IMR-90 (cell line): ENCODE measurements at regions not wholly inside any gene's neighbourhood (a gene's known extent, or its start where the extent isn't known, plus 50 kb on each side); places are given as distances from the start of the nearest gene placed in this dataset.

ENCODE experiments used
- ATAC-seq: fragments of 200-7000 bp; cut with Tn5 transposase; 2 replicates; pipeline ENCODE4 v1.9.1; 2020; ENCODE audit warnings: low read depth, mild to moderate bottlenecking, moderate library complexity
- BruUV-seq: library from RNA; stranded (reverse); fragments of 400-500 nt; replicated peaks from 2 replicates; lab custom pipeline; 2021; lab: Mats Ljungman, UMichigan
- CTCF ChIA-PET: fragments of 300-600 bp; formaldehyde crosslinking; extraction: SDS; loops from one replicate; lab custom pipeline; 2021; ENCODE audit warnings: antibody characterized with exemption; lab: Yijun Ruan, JAX
- POLR2A ChIA-PET: fragments of 300-600 bp; sonication (Branson Sonifier 250); formaldehyde crosslinking; loops from one replicate; lab custom pipeline; 2022; ENCODE audit warnings: antibody characterized with exemption; ENCODE audit not compliant: unreplicated experiment; lab: Charles Lee
- DNase-seq: peaks from one replicate; pipeline ENCODE4 v3.0.0; 2013
- H2AFZ ChIP-seq: replicated peaks from 2 replicates; pipeline ENCODE3; 2013; ENCODE audit warnings: low read length, mild to moderate bottlenecking; ENCODE audit not compliant: poor library complexity
- H2AK5ac ChIP-seq: 2 replicates; pipeline ENCODE4 v1.6.1; 2013; ENCODE audit warnings: low read depth, low read length, inconsistent platforms
- H2AK9ac ChIP-seq: replicated peaks from 2 replicates; pipeline ENCODE3; 2013; ENCODE audit warnings: mild to moderate bottlenecking, low read depth, low read length, moderate library complexity; ENCODE audit not compliant: poor library complexity
- H2BK120ac ChIP-seq: 2 replicates; pipeline ENCODE4 v1.6.1; 2013; ENCODE audit warnings: low read depth, low read length, inconsistent platforms
- H2BK15ac ChIP-seq: 3 replicates; pipeline ENCODE4 v1.6.1; 2013; ENCODE audit warnings: low read depth, low read length, inconsistent platforms
- H2BK20ac ChIP-seq: 2 replicates; pipeline ENCODE4 v1.6.1; 2013; ENCODE audit warnings: low read depth, mild to moderate bottlenecking, inconsistent platforms, low read length, moderate library complexity
- H2BK5ac ChIP-seq: 2 replicates; pipeline ENCODE4 v1.6.1; 2013; ENCODE audit warnings: mild to moderate bottlenecking, low read depth, low read length, inconsistent platforms; ENCODE audit not compliant: poor library complexity, severe bottlenecking
- H3K14ac ChIP-seq: replicated peaks from 2 replicates; pipeline ENCODE4 v1.6.1; 2013; ENCODE audit warnings: low read depth, low read length, inconsistent platforms
- H3K18ac ChIP-seq: 2 replicates; pipeline ENCODE4 v1.6.1; 2013; ENCODE audit warnings: low read depth, low read length, control low read depth
- H3K23ac ChIP-seq: 2 replicates; pipeline ENCODE4 v1.6.1; 2013; ENCODE audit warnings: low read depth, low read length, inconsistent platforms
- H3K27ac ChIP-seq: 2 replicates; pipeline ENCODE4 v1.5.1; 2013; ENCODE audit warnings: mild to moderate bottlenecking, control low read depth, low read length; ENCODE audit not compliant: insufficient read depth
- H3K27me3 ChIP-seq: 2 replicates; pipeline ENCODE4 v1.6.1; 2013; ENCODE audit warnings: low read length; ENCODE audit not compliant: control insufficient read depth, insufficient read depth
- H3K36me3 ChIP-seq: 2 replicates; pipeline ENCODE4 v1.6.1; 2013; ENCODE audit warnings: low read length, mixed read lengths; ENCODE audit not compliant: control insufficient read depth, insufficient read depth
- H3K4ac ChIP-seq: 2 replicates; pipeline ENCODE4 v1.6.1; 2013; ENCODE audit warnings: low read depth, low read length, inconsistent platforms
- H3K4me1 ChIP-seq: 2 replicates; pipeline ENCODE4 v1.6.1; 2013; ENCODE audit warnings: low read length, mixed read lengths; ENCODE audit not compliant: control insufficient read depth, insufficient read depth
- H3K4me2 ChIP-seq: 2 replicates; pipeline ENCODE4 v1.6.1; 2013; ENCODE audit warnings: low read depth, mild to moderate bottlenecking, control low read depth, low read length, moderate library complexity
- H3K4me3 ChIP-seq: 2 replicates; pipeline ENCODE4 v1.5.1; 2013; ENCODE audit warnings: low read depth, mild to moderate bottlenecking, control low read depth, low read length, moderate library complexity; ENCODE audit not compliant: insufficient read depth
- H3K56ac ChIP-seq: 2 replicates; pipeline ENCODE4 v1.6.1; 2013; ENCODE audit warnings: low read length, inconsistent platforms; ENCODE audit not compliant: insufficient read depth; ENCODE audit errors: extremely low read depth
- H3K79me1 ChIP-seq, 2 experiments: 2 replicates each; pipeline ENCODE4 v1.6.1; 2013; ENCODE audit warnings: low read length in 2 of 2, inconsistent platforms in 1 of 2, low read depth in 1 of 2
- H3K9ac ChIP-seq: 2 replicates; pipeline ENCODE4 v1.6.1; 2013; ENCODE audit warnings: low read depth, low read length, control low read depth
- H3K9me1 ChIP-seq: 2 replicates; pipeline ENCODE4 v1.6.1; 2013; ENCODE audit warnings: low read length, inconsistent platforms; ENCODE audit not compliant: insufficient read depth
- H3K9me3 ChIP-seq: 2 replicates; pipeline ENCODE4 v1.6.1; 2013; ENCODE audit warnings: low read length; ENCODE audit not compliant: control insufficient read depth, insufficient read depth
- H4K20me1 ChIP-seq: 2 replicates; pipeline ENCODE4 v1.6.1; 2013; ENCODE audit warnings: low read length, inconsistent platforms; ENCODE audit not compliant: insufficient read depth
- H4K5ac ChIP-seq: 2 replicates; pipeline ENCODE4 v1.6.1; 2013; ENCODE audit warnings: mild to moderate bottlenecking, low read depth, low read length, control low read depth
- H4K8ac ChIP-seq, 2 experiments: 2 replicates each; pipeline ENCODE4 v1.6.1; 2013; ENCODE audit warnings: low read depth in 2 of 2, low read length in 2 of 2, control low read depth in 1 of 2, inconsistent platforms in 1 of 2
- H4K91ac ChIP-seq: 2 replicates; pipeline ENCODE4 v1.6.1; 2013; ENCODE audit warnings: low read depth, low read length, inconsistent platforms; ENCODE audit not compliant: insufficient read depth
- BHLHE40 ChIP-seq: fragments of 150-350 bp; IDR thresholded peaks from 2 replicates; pipeline ENCODE4 v1.6.1; 2016; ENCODE audit warnings: mild to moderate bottlenecking, low read depth, low read length
- CEBPB ChIP-seq: IDR thresholded peaks from 2 replicates; pipeline ENCODE4 v1.6.1; 2012; ENCODE audit warnings: low read depth, low read length, improper control_type of control experiment
- CHD1 ChIP-seq: IDR thresholded peaks from 2 replicates; pipeline ENCODE4 v1.6.1; 2012; ENCODE audit warnings: low read depth, low read length, improper control_type of control experiment
- FOS ChIP-seq: fragments of 150-350 bp; IDR thresholded peaks from 2 replicates; pipeline ENCODE4 v1.6.1; 2016; ENCODE audit warnings: low read depth, low read length
- MAFK ChIP-seq: IDR thresholded peaks from 2 replicates; pipeline ENCODE4 v1.6.1; 2012; ENCODE audit warnings: low read depth, low read length, improper control_type of control experiment
- MAZ ChIP-seq: IDR thresholded peaks from 2 replicates; pipeline ENCODE4 v1.6.1; 2012; ENCODE audit warnings: low read depth, mild to moderate bottlenecking, low read length, improper control_type of control experiment, moderate library complexity, borderline replicate concordance
- NFE2L2 ChIP-seq: fragments of 150-350 bp; IDR thresholded peaks from 2 replicates; pipeline ENCODE4 v1.6.1; 2016; ENCODE audit warnings: low read depth, mild to moderate bottlenecking, low read length
- POLR2A ChIP-seq: IDR thresholded peaks from 2 replicates; pipeline ENCODE4 v1.6.1; 2012; ENCODE audit warnings: mild to moderate bottlenecking, low read depth, low read length
- RAD21 ChIP-seq: IDR thresholded peaks from 2 replicates; pipeline ENCODE4 v1.6.1; 2012; ENCODE audit warnings: low read length, improper control_type of control experiment
- RCOR1 ChIP-seq: IDR thresholded peaks from 2 replicates; pipeline ENCODE4 v1.6.1; 2012; ENCODE audit warnings: mild to moderate bottlenecking, low read length, improper control_type of control experiment; ENCODE audit not compliant: insufficient replicate concordance
- SMC3 ChIP-seq: fragments of 150-350 bp; IDR thresholded peaks from 2 replicates; pipeline ENCODE4 v1.6.1; 2016; ENCODE audit warnings: low read depth, mild to moderate bottlenecking, antibody characterized with exemption, low read length, moderate library complexity
- WGBS, 2 experiments: methylation state at CpG; one replicate each; pipeline versions ENCODE4 v1.1.5 to v1.1.7; 2013; ENCODE audit warnings: missing lambda C conversion rate in 2 of 2; ENCODE audit not compliant: insufficient read length in 1 of 2; ENCODE audit errors: extremely low coverage in 2 of 2; 5-methylcytosine and 5-hydroxymethylcytosine counted together
- dilution Hi-C: fragments of 300-500 bp; cut with HindIII; formaldehyde crosslinking; loops from one replicate; pipeline ENCODE4 v1.14.3; 2018; ENCODE audit warnings: low sequenced_read_pairs; ENCODE audit not compliant: unreplicated experiment
- in situ Hi-C: fragments of 300-500 bp; cut with MboI; formaldehyde crosslinking; loops from 3 replicates; pipeline ENCODE4 v1.14.3; 2019; ENCODE audit warnings: low sequenced_read_pairs, inconsistent platforms, mixed read lengths
- intact Hi-C: fragments of 100-400 bp; cut with micrococcal nuclease; formaldehyde crosslinking; loops from 2 replicates; pipeline ENCODE4 v1.10.0; 2022
- TF ChIP-seq, protein P1 (sequence below): conservative IDR thresholded peaks from 2 replicates; pipeline ENCODE4 v1.5.1; 2012; ENCODE audit warnings: mild to moderate bottlenecking, low read depth, low read length, improper control_type of control experiment
- TF ChIP-seq, protein P2 (sequence below): fragments of 150-350 bp; IDR thresholded peaks from 2 replicates; pipeline ENCODE4 v1.6.1; 2016; ENCODE audit warnings: low read depth, mild to moderate bottlenecking, low read length, moderate library complexity, borderline replicate concordance
- TF ChIP-seq, protein P3 (sequence below): fragments of 150-350 bp; IDR thresholded peaks from 2 replicates; pipeline ENCODE4 v1.6.1; 2017; ENCODE audit warnings: mild to moderate bottlenecking, antibody characterized with exemption, low read length, low read depth

DNA sequence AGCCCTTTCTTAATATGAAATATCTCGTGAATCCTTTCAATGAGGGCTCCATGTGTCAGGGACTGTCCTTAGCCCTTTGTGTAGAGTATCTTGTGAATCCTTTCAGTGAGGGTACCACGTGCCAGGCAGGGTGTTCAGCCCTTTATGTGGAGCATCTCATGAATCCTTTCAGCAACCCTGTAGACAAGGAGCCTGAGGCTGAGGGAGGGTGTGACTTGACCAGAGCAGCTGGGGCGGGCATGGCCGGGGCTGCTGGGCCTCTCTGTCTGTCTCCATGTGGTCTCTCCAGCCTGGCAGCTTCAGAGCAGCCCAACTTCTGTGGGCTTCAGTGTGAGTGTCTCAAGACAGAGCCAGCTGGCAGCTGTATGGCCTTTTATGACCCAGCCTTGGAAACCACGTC, 140.2 kb downstream of the AACS start:
- intact Hi-C loops: no loop called here
- no peaks in the 10 kb centered on the region for H3K9me1 ChIP-seq
- no peak overlapping the region for H2AFZ ChIP-seq
- H3K4me3 ChIP-seq: no peak overlapping the region
- no peak overlapping the region for H3K27ac ChIP-seq
- WGBS, 2 experiments: 0% methylated on average over 1 of the region's 5 CpGs; no CpG with 5 or more reads in 1 of the 2 experiments
- no peak overlapping the region for H4K91ac ChIP-seq
- no peak overlapping the region for H3K4me2 ChIP-seq
- no peak for DNase-seq
- H4K8ac ChIP-seq: no peak overlapping the region
- no peak overlapping the region for H3K14ac ChIP-seq
- no peak overlapping the region for H3K23ac ChIP-seq
- BruUV-seq: no TSS peak
- no peak overlapping the region for H2BK120ac ChIP-seq
- H3K56ac ChIP-seq: no peak overlapping the region
- H3K4ac ChIP-seq: no peak overlapping the region
- in situ Hi-C loops: no loop called here
- no peak overlapping the region for H3K18ac ChIP-seq
- no peak overlapping the region for H4K5ac ChIP-seq
- TF ChIP-seq CHD1: no peak
- TF ChIP-seq POLR2A: no peak
- no peak for TF ChIP-seq BHLHE40
- TF ChIP-seq RAD21: no peak
- TF ChIP-seq, protein P1, sequence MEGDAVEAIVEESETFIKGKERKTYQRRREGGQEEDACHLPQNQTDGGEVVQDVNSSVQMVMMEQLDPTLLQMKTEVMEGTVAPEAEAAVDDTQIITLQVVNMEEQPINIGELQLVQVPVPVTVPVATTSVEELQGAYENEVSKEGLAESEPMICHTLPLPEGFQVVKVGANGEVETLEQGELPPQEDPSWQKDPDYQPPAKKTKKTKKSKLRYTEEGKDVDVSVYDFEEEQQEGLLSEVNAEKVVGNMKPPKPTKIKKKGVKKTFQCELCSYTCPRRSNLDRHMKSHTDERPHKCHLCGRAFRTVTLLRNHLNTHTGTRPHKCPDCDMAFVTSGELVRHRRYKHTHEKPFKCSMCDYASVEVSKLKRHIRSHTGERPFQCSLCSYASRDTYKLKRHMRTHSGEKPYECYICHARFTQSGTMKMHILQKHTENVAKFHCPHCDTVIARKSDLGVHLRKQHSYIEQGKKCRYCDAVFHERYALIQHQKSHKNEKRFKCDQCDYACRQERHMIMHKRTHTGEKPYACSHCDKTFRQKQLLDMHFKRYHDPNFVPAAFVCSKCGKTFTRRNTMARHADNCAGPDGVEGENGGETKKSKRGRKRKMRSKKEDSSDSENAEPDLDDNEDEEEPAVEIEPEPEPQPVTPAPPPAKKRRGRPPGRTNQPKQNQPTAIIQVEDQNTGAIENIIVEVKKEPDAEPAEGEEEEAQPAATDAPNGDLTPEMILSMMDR: no peak
- no peak for TF ChIP-seq NFE2L2
- TF ChIP-seq FOS: no peak
- TF ChIP-seq, protein P2, sequence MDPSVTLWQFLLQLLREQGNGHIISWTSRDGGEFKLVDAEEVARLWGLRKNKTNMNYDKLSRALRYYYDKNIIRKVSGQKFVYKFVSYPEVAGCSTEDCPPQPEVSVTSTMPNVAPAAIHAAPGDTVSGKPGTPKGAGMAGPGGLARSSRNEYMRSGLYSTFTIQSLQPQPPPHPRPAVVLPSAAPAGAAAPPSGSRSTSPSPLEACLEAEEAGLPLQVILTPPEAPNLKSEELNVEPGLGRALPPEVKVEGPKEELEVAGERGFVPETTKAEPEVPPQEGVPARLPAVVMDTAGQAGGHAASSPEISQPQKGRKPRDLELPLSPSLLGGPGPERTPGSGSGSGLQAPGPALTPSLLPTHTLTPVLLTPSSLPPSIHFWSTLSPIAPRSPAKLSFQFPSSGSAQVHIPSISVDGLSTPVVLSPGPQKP: no peak
- TF ChIP-seq, protein P3, sequence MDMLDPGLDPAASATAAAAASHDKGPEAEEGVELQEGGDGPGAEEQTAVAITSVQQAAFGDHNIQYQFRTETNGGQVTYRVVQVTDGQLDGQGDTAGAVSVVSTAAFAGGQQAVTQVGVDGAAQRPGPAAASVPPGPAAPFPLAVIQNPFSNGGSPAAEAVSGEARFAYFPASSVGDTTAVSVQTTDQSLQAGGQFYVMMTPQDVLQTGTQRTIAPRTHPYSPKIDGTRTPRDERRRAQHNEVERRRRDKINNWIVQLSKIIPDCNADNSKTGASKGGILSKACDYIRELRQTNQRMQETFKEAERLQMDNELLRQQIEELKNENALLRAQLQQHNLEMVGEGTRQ: no peak
- no peak for TF ChIP-seq CEBPB
- TF ChIP-seq MAZ: no peak
- TF ChIP-seq MAFK: no peak
- TF ChIP-seq RCOR1: no peak
- TF ChIP-seq SMC3: no peak
- no peaks in the 10 kb centered on the region for H3K4me1 ChIP-seq
- no peak overlapping the region for H2AK5ac ChIP-seq
- H2BK15ac ChIP-seq: no peak overlapping the region
- no peaks in the 10 kb centered on the region for H4K20me1 ChIP-seq
- no peaks in the 10 kb centered on the region for H3K79me1 ChIP-seq
- no peak for ATAC-seq
- ChIA-PET CTCF (no interaction called here), POLR2A (no interaction called here)
- H2AK9ac ChIP-seq: no peak overlapping the region
- no peak overlapping the region for H3K9ac ChIP-seq
- no peak overlapping the region for H2BK5ac ChIP-seq
- no peaks in the 10 kb centered on the region for H3K36me3 ChIP-seq
- no peaks in the 10 kb centered on the region for H3K27me3 ChIP-seq
- no peaks in the 10 kb centered on the region for H3K9me3 ChIP-seq
- no peak overlapping the region for H2BK20ac ChIP-seq
- dilution Hi-C loops: no loop called here
